C4-2B (cell line): ENCODE measurements at regions not wholly inside any gene's neighbourhood (a gene's known extent, or its start where the extent isn't known, plus 50 kb on each side); places are given as distances from the start of the nearest gene placed in this dataset.
"Not testable (repeated sequence)": the region's sequence is repeated elsewhere in the genome, so short reads cannot be mapped to it uniquely, and the experiment has no call there.

Experiments
- ZFX ChIP-seq: fragments of 450-650 bp; IDR thresholded peaks from 2 replicates; pipeline ENCODE4 v1.6.1; 2017
- TF ChIP-seq, protein P1 (sequence below): fragments of 450-650 bp; conservative IDR thresholded peaks from 2 replicates; pipeline ENCODE4 v1.5.1; 2017; ENCODE audit warnings: mild to moderate bottlenecking

DNA sequence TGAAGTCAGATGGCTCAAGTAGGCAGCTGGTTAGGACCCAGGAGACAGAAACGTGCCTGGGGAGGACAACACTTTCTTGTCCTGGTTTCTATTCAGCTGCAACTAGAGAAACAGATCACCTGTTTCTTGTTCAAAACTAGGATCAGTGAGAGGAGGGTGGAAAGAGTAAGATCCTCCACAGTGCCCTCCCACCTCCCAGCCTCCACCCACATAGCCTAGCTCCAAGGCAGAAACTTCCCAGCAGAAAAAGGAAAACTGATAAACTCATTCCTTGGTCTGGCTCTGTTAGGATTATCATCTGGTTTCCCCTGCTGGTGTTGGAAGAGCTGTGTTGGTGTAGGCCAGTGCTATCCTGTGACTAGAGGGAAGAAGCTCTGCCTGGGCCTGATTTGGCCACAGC lies 943.8 kb upstream of the DEFB115 start:
- TF ChIP-seq, protein P1, sequence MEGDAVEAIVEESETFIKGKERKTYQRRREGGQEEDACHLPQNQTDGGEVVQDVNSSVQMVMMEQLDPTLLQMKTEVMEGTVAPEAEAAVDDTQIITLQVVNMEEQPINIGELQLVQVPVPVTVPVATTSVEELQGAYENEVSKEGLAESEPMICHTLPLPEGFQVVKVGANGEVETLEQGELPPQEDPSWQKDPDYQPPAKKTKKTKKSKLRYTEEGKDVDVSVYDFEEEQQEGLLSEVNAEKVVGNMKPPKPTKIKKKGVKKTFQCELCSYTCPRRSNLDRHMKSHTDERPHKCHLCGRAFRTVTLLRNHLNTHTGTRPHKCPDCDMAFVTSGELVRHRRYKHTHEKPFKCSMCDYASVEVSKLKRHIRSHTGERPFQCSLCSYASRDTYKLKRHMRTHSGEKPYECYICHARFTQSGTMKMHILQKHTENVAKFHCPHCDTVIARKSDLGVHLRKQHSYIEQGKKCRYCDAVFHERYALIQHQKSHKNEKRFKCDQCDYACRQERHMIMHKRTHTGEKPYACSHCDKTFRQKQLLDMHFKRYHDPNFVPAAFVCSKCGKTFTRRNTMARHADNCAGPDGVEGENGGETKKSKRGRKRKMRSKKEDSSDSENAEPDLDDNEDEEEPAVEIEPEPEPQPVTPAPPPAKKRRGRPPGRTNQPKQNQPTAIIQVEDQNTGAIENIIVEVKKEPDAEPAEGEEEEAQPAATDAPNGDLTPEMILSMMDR, result not testable (repeated sequence)
- not testable (repeated sequence) for TF ChIP-seq ZFX
